ENCODE measurements at regions not wholly inside any gene's neighbourhood (a gene's known extent, or its start where the extent isn't known, plus 50 kb on each side); places are given as distances from the start of the nearest gene placed in this dataset.

DNA sequence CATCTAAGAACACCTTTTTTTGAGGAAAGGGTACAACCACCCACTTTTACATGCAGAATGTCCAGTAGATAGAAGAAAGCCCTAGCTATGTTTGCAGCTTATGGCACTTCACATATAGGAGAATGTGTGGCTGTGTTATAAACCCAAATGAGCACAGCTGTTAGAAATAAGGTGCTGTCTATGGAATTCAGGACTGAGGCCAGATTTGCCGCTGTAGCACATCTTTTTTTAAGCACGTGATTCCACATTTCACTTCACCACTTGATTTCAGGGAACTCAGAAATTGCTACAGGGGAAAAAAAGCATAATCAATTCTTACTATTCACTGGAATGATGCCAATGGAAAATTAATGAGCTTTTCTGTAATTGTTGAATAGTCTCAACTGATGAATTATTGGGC, 147.2 kb upstream of the ADAMTS5 start:
- TF ChIP-seq, protein P1, sequence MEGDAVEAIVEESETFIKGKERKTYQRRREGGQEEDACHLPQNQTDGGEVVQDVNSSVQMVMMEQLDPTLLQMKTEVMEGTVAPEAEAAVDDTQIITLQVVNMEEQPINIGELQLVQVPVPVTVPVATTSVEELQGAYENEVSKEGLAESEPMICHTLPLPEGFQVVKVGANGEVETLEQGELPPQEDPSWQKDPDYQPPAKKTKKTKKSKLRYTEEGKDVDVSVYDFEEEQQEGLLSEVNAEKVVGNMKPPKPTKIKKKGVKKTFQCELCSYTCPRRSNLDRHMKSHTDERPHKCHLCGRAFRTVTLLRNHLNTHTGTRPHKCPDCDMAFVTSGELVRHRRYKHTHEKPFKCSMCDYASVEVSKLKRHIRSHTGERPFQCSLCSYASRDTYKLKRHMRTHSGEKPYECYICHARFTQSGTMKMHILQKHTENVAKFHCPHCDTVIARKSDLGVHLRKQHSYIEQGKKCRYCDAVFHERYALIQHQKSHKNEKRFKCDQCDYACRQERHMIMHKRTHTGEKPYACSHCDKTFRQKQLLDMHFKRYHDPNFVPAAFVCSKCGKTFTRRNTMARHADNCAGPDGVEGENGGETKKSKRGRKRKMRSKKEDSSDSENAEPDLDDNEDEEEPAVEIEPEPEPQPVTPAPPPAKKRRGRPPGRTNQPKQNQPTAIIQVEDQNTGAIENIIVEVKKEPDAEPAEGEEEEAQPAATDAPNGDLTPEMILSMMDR (conservative IDR thresholded peaks at IDR 0.05; ENCODE audit: low read length) = no peak
- no peak for TF ChIP-seq EZH2phosphoT487 (IDR thresholded peaks at IDR 0.05; ENCODE audit: borderline replicate concordance)

All from Loucy (cell line).